GM19395 (cell line): ENCODE measurements at regions not wholly inside any gene's neighbourhood (a gene's known extent, or its start where the extent isn't known, plus 50 kb on each side); places are given as distances from the start of the nearest gene placed in this dataset.

Experiments used
- ATAC-seq: cut with Tn5 transposase; IDR thresholded peaks from one replicate; pipeline ENCODE4 v1.9.1; 2021; ENCODE audit warnings: mild to moderate bottlenecking, moderate library complexity; ENCODE audit not compliant: unreplicated experiment

- no peak for ATAC-seq
Measured at GRCh38 chr2:43171789-43172188, 54.6 kb downstream of the ZFP36L2 start.

DNA sequence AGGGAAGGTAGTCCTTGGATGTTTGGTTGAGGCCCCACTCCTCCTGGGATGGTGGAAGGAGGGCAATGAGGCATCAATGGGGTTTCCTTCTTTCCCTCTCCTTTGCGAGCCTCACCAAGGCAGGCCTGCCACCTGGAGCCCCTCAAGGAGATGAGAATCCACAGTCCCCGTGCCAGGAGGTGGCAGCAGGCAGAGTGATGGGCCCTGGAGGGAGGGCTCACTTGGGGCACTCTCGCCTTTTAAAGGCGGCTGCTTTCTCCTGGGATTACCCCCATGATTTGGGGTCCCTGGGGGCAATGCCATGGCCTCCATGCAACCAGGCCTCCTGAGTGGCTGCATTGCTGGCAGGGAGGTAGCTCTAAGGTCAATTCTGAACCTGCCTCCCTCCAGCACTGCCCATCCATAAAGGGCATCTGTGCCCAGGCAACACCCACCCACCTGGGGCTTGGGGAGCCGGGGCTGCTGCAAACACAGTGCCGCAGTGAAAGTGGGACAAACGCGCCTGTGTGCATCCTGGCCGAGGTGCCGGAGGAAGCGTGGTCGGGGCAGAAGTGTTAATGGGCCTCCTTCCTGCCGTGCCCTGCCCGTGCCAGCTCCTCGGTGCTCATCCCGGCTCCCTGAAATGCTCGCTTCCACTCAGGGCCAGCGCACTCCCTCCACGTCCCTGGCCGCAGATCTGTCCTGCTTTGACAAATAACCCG, 55.9 kb downstream of the ZFP36L2 start:
- ATAC-seq, result no peak

DNA sequence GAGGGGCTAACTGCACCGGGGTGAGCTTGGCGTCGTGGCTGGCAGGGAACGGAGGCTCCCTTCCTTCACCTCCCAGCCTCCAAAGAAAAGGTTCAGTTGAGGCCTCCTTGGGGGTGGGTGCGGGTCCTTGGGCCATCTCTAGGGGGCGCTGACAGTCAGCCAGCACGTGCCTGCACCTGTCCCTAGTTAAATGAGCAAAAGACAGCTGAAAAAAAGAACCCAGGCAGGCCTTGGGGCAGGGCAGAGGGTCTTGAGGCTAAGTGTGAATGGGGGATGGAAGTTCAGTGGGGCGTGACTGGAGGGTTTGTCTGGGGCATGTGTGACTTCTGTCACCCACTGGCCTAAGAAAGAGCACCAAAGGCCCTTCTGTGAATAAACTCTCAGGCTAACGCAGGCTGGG, 56.4 kb downstream of the ZFP36L2 start:
- no peak for ATAC-seq

- peak; percentile 41 for ATAC-seq
Measured at GRCh38 chr2:43169099-43169945, 57.1 kb downstream of the ZFP36L2 start.

- ATAC-seq, result no peak
Measured at GRCh38 chr2:43168016-43168369, 58.4 kb downstream of the ZFP36L2 start.

DNA sequence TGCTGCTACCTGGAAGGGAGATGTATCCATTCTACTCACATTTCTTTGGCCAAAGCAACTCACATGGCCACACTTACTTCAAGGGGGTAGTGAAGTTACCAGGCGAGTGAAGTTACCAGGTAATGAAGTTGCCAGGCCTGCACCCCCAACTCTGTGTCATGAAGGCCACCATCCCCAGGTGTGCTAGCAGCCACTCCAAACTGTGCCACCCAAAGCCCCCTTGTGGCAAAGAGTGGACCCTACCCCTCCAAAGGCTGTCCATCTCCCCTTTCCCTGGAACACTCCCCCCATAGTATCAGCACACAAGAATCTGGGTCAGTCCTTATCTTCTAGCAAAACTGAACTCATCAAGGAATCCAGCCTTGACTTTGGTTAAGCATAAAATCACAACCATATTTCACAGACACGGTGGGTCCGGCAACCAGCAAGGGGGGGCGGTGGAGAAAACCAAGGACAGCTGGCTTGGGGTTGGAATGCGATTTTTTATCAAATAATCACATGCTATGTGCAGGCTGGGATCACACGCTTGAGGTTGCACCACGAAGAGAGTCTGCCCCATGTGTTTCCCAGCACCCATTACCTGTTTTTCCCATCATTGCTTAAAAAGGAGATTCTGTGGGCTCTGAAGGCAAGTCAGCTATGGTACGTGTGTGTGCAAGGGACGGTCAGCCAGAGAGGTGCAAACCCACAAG, 60.9 kb downstream of the ZFP36L2 start:
- ATAC-seq, result no peak

- no peak for ATAC-seq
Measured at GRCh38 chr2:43164686-43165085, 61.7 kb downstream of the ZFP36L2 start.

- ATAC-seq, result no peak
Measured at GRCh38 chr2:43163584-43164270, 62.7 kb downstream of the ZFP36L2 start.

DNA sequence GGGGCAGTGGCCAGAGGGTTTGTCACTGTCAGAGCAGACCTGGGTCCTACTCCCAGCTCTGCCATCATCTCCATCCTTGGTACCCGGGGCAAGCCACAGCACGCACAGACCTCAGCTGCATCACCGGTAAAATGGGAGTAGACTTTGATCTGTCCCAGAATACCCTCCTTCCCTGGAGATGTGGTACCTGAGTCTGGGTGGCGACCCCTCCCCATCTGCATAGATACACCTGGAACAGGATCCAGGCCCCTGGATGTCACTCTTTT, 64.0 kb downstream of the ZFP36L2 start:
- ATAC-seq, result no peak

DNA sequence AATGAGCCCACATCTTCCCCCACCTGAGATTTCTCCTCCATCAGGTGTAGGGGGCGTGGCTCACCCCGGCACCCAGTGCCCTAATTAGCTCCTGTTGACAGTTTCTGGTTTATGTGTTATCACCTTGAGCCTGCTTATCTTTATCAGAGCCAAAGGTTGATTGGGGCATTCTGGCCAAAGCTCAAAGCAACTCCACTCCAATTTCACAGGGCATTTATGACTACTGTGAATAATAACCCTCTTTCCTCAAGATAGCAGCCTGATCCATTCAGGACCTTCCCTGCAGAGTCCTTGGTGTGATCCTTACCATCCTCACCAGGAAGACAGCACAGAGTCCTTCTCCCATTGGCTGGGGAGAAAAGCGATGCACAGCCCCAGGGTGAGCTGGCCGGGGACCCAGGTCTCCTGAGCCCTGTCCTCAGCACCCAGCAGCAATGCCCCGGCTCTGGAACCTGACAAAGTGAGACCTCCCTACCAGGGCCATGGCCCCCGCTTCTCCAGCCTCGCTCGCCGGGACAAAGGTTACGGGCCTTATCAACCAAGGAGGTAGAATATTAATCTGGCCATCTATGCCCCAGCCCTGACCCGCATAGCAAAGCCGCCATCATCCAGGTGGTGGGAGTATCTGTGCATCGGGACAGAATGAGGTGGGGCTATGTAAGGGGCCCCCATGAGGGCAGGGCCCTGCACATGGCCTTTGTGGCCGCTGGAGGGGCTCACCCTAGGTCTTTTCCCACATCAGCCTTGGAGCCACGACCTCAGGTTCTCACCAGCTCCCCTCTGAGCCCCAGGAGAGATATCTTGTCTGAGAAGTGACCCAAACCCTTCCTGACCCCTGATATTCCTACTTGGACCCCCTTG, 64.5 kb downstream of the ZFP36L2 start:
- no peak for ATAC-seq

- no peak for ATAC-seq
Measured at GRCh38 chr2:43160778-43161177, 65.6 kb downstream of the ZFP36L2 start.

DNA sequence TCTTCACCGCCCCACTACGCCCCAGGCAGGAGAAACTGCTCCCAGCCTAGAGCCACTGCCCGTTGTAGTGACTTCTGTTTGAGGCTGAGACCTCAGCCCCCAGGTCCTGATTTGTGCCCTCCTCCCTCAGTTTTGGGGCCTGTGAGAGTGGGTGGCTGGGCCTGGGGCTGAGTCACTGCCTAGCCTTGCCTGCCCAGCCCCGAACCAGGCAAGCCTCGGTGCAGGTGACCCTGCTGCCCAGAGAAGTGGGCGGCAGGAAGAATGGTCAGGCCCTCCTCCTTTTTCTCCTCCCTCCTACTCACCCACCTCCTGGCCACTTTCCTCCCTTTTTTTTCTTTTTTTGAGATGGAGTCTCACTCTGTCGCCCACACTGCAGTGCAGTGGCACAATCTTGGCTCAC, 66.6 kb downstream of the ZFP36L2 start:
- no peak for ATAC-seq

DNA sequence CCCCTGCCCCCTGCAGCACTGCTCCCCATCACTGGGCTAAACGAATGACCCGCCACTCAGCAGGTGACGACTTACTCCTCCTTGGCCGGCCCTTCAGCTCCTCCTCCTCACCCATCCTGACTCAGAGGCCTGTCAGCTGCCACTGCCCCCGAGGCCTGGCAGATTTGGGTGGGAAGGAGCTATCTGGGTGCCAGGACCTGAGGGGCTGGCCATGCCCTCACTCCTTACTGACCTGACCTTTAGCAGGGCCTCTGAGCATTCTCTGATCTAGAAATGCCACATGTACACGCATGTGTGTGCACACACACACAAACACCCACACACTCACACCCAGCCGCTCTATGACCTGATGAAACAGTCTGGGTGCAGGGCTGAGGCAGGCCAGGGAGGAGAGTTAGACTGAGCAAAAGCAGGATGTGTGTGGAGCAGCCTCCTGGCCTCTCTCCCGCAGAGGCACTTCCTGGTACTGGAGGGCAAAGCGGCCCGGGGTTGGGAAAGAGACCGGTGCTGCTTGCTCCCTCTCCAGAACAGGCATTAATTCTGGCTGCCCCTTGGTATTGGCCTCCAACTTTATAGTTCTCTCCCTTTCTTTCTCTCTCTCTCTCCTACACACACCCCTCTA, 68.0 kb downstream of the ZFP36L2 start:
- ATAC-seq, result peak; percentile 34

- no peak for ATAC-seq
Measured at GRCh38 chr2:43157506-43158246, 68.7 kb downstream of the ZFP36L2 start.

GRCh38 chr2:43155851-43156411, 70.5 kb downstream of the ZFP36L2 start:
- no peak for ATAC-seq

DNA sequence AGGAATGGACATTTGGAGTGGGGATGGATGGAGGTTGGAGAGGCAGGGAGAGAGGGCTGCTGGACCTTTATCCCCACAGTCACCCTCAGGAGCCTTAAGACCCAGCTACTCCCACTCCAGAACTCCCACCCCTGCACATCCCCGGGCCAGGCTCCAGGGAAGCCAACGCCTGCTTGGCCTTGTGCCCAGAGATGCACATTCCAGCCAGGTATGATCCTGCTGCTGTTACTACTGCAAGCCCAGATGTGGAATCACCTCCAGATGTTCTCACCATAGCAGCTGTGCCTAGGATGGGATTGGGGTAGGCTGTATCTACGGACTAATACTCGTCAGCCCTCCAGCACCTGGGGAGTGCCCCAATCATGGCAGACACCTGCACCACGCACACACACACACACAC, 71.7 kb downstream of the ZFP36L2 start:
- no peak for ATAC-seq

DNA sequence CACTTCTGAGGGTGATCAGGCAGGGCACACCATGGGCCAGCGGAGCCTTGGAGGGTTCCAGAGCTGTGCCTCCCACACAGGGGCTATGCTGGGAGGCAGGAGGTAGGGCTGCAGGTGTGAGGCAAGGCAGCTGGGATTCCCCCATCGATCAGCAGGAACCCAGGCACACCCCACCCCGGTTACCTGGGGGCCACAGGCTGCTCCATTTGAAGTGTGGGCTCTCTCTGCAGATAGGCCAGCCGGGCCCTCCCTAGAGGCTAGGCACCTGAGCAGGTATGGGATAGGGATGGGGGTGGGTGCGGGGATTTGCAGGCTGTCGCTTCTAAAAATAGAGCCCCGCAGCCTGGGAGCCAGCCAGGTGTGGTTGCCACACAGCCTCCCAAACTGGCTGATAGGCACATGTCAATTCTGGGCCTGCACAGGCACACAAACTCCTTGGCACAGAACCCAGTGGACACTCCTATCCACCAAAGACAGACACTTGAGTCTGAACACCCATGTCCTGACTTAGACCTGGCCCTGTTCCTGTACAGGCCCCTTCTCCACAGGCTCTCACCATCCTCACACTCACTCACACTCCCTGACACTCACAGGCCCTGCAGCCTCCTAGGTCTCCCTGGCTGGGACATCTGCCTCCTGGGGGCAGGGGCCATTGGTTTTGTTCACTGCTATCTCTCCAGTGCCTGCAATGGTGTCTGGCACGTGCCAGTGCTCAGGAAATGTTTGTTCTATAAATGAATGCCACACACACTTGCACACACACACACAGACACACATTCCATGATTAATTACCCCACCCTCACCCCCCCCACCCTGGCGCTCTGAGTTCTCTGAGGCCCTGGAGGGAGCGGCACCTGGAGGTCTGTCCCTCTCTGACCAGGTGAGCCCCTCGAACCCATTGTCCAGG, 73.4 kb downstream of the ZFP36L2 start:
- no peak for ATAC-seq

GRCh38 chr2:43152186-43152585, 74.2 kb downstream of the ZFP36L2 start:
- no peak for ATAC-seq
